ENCODE measurements at regions not wholly inside any gene's neighbourhood (a gene's known extent, or its start where the extent isn't known, plus 50 kb on each side); places are given as distances from the start of the nearest gene placed in this dataset.
"Not testable (repeated sequence)": the region's sequence is repeated elsewhere in the genome, so short reads cannot be mapped to it uniquely, and the experiment has no call there.

GRCh38 chr6:150695652-150696051, 96.0 kb downstream of the PLEKHG1 start:
- Histone ChIP-seq H3K27me3 (ENCODE audit: low read length) (no peaks in the 10 kb centered on the region), H3K4me3 (ENCODE audit: insufficient read depth, low read length, poor library complexity, severe bottlenecking) (no peak overlapping the region), H3K9ac (ENCODE audit: low read length) (no peak overlapping the region), H3K27ac (ENCODE audit: low read depth, low read length) (no peak overlapping the region), H3F3A (ENCODE audit: insufficient read depth) (peaks cover 6% of the 10 kb centered on the region; the same call in 1 of the 2 replicates), H4K20me1 (ENCODE audit: low read depth, low read length) (no peaks in the 10 kb centered on the region), H3K4me2 (ENCODE audit: low read depth, low read length, poor library complexity, severe bottlenecking) (no peak overlapping the region), H2AFZ (ENCODE audit: low read depth, low read length, severe bottlenecking) (no peak overlapping the region), H3K9me3 (ENCODE audit: insufficient read depth, low read length) (no peaks in the 10 kb centered on the region), H3K9me2 (replicated peaks; ENCODE audit: insufficient read depth, low read length) (no peaks in the 10 kb centered on the region), H3K79me2 (ENCODE audit: insufficient read depth, low read length) (no peaks in the 10 kb centered on the region), H3K36me3 (ENCODE audit: low read length) (no peaks in the 10 kb centered on the region)
- no peak for TF ChIP-seq EZH2phosphoT487 (conservative IDR thresholded peaks at IDR 0.05; ENCODE audit: low read length)
- TF ChIP-seq CTCF (IDR thresholded peaks at IDR 0.05; ENCODE audit: insufficient read depth, low read length, poor library complexity, severe bottlenecking) = no peak

GRCh38 chr6:150696190-150696589, 96.5 kb downstream of the PLEKHG1 start:
- Histone ChIP-seq H3K9ac (ENCODE audit: low read length) (no peak overlapping the region), H3K27ac (ENCODE audit: low read depth, low read length) (no peak overlapping the region), H3K9me3 (ENCODE audit: insufficient read depth, low read length) (no peaks in the 10 kb centered on the region), H3K4me2 (ENCODE audit: low read depth, low read length, poor library complexity, severe bottlenecking) (no peak overlapping the region), H3K4me3 (ENCODE audit: insufficient read depth, low read length, poor library complexity, severe bottlenecking) (no peak overlapping the region), H2AFZ (ENCODE audit: low read depth, low read length, severe bottlenecking) (no peak overlapping the region), H3F3A (ENCODE audit: insufficient read depth) (peaks cover 6% of the 10 kb centered on the region; the same call in 1 of the 2 replicates), H3K79me2 (ENCODE audit: insufficient read depth, low read length) (no peaks in the 10 kb centered on the region), H3K27me3 (ENCODE audit: low read length) (no peaks in the 10 kb centered on the region), H3K36me3 (ENCODE audit: low read length) (no peaks in the 10 kb centered on the region), H3K9me2 (replicated peaks; ENCODE audit: insufficient read depth, low read length) (no peaks in the 10 kb centered on the region), H4K20me1 (ENCODE audit: low read depth, low read length) (no peaks in the 10 kb centered on the region)
- TF ChIP-seq CTCF (IDR thresholded peaks at IDR 0.05; ENCODE audit: insufficient read depth, low read length, poor library complexity, severe bottlenecking) = no peak

GRCh38 chr6:150696918-150697317, 97.2 kb downstream of the PLEKHG1 start:
- not testable (repeated sequence) for H3K36me3 ChIP-seq (ENCODE audit: low read length); H4K20me1 ChIP-seq (ENCODE audit: low read depth, low read length); H3K9me3 ChIP-seq (ENCODE audit: insufficient read depth, low read length); H3K4me3 ChIP-seq (ENCODE audit: insufficient read depth, low read length, poor library complexity, severe bottlenecking); H3F3A ChIP-seq (ENCODE audit: insufficient read depth); H2AFZ ChIP-seq (ENCODE audit: low read depth, low read length, severe bottlenecking); H3K4me2 ChIP-seq (ENCODE audit: low read depth, low read length, poor library complexity, severe bottlenecking); H3K27me3 ChIP-seq (ENCODE audit: low read length); H3K9me2 ChIP-seq (replicated peaks; ENCODE audit: insufficient read depth, low read length); H3K27ac ChIP-seq (ENCODE audit: low read depth, low read length); H3K9ac ChIP-seq (ENCODE audit: low read length); H3K79me2 ChIP-seq (ENCODE audit: insufficient read depth, low read length)

- H3K4me3 ChIP-seq (ENCODE audit: insufficient read depth, low read length, poor library complexity, severe bottlenecking) = no peak overlapping the region
- H3K9me3 ChIP-seq (ENCODE audit: insufficient read depth, low read length) = no peaks in the 10 kb centered on the region
- no peaks in the 10 kb centered on the region for H3K27me3 ChIP-seq (ENCODE audit: low read length)
- H3K27ac ChIP-seq (ENCODE audit: low read depth, low read length) = no peak overlapping the region
- H3K9ac ChIP-seq (ENCODE audit: low read length) = no peak overlapping the region
- no peak overlapping the region for H3K4me2 ChIP-seq (ENCODE audit: low read depth, low read length, poor library complexity, severe bottlenecking)
- no peaks in the 10 kb centered on the region for H4K20me1 ChIP-seq (ENCODE audit: low read depth, low read length)
- TF ChIP-seq CTCF (IDR thresholded peaks at IDR 0.05; ENCODE audit: insufficient read depth, low read length, poor library complexity, severe bottlenecking) = no peak
- no peak for TF ChIP-seq EZH2phosphoT487 (conservative IDR thresholded peaks at IDR 0.05; ENCODE audit: low read length)
- H3F3A ChIP-seq (ENCODE audit: insufficient read depth) = peaks cover 6% of the 10 kb centered on the region; the same call in 1 of the 2 replicates
- H3K36me3 ChIP-seq (ENCODE audit: low read length) = no peaks in the 10 kb centered on the region
- no peaks in the 10 kb centered on the region for H3K79me2 ChIP-seq (ENCODE audit: insufficient read depth, low read length)
- H3K9me2 ChIP-seq (replicated peaks; ENCODE audit: insufficient read depth, low read length) = no peaks in the 10 kb centered on the region
- no peak overlapping the region for H2AFZ ChIP-seq (ENCODE audit: low read depth, low read length, severe bottlenecking)
These were observed 97.8 kb downstream of the PLEKHG1 start for GRCh38 chr6:150697515-150697914.

Data from SU-DHL-6 (cell line).